ENCODE measurements at regions not wholly inside any gene's neighbourhood (a gene's known extent, or its start where the extent isn't known, plus 50 kb on each side); places are given as distances from the start of the nearest gene placed in this dataset.
A peak's percentile ranks its signal among the peaks of the same experiment; 100 is the strongest.
"Not testable (repeated sequence)": the region's sequence is repeated elsewhere in the genome, so short reads cannot be mapped to it uniquely, and the experiment has no call there.

- no peak overlapping the region for H3K4me3 ChIP-seq (ENCODE audit: low read depth, low read length)
- TF ChIP-seq CTCF (IDR thresholded peaks at IDR 0.05; ENCODE audit: insufficient read depth, low read length) = no peak
- DNase-seq (ENCODE audit: low read depth) = no peak
Observed at GRCh38 chr6:62819640-62820039, 391.6 kb upstream of the FKBP1C start.

- DNase-seq (ENCODE audit: low read depth) = no peak
- no peak overlapping the region for H3K4me3 ChIP-seq (ENCODE audit: low read depth, low read length)
- TF ChIP-seq CTCF (IDR thresholded peaks at IDR 0.05; ENCODE audit: insufficient read depth, low read length) = no peak
Observed at GRCh38 chr6:62808565-62809293, 402.5 kb upstream of the FKBP1C start.

- no peak overlapping the region for H3K4me3 ChIP-seq (ENCODE audit: low read depth, low read length)
- DNase-seq (ENCODE audit: low read depth) = no peak
- TF ChIP-seq CTCF (IDR thresholded peaks at IDR 0.05; ENCODE audit: insufficient read depth, low read length) = no peak
Observed at GRCh38 chr6:62805431-62805830, 405.8 kb upstream of the FKBP1C start.

GRCh38 chr6:62803094-62803493, 408.2 kb upstream of the FKBP1C start:
- TF ChIP-seq CTCF (IDR thresholded peaks at IDR 0.05; ENCODE audit: insufficient read depth, low read length) = no peak
- H3K4me3 ChIP-seq (ENCODE audit: low read depth, low read length) = no peak overlapping the region
- DNase-seq (ENCODE audit: low read depth) = no peak

GRCh38 chr6:62797190-62797589, 414.1 kb upstream of the FKBP1C start:
- TF ChIP-seq CTCF (IDR thresholded peaks at IDR 0.05; ENCODE audit: insufficient read depth, low read length) = no peak
- no peak overlapping the region for H3K4me3 ChIP-seq (ENCODE audit: low read depth, low read length)
- DNase-seq (ENCODE audit: low read depth) = no peak

- no peak for DNase-seq (ENCODE audit: low read depth)
- TF ChIP-seq CTCF (IDR thresholded peaks at IDR 0.05; ENCODE audit: insufficient read depth, low read length) = peak; percentile 12
- no peak overlapping the region for H3K4me3 ChIP-seq (ENCODE audit: low read depth, low read length)
Observed at GRCh38 chr6:62775427-62776022, 435.7 kb upstream of the FKBP1C start.

GRCh38 chr6:62766174-62766573, 445.1 kb upstream of the FKBP1C start:
- not testable (repeated sequence) for DNase-seq (ENCODE audit: low read depth); H3K4me3 ChIP-seq (ENCODE audit: low read depth, low read length)

All from fibroblast of the aortic adventitia (primary cell).